K562 (cell line): ENCODE measurements at regions not wholly inside any gene's neighbourhood (a gene's known extent, or its start where the extent isn't known, plus 50 kb on each side); places are given as distances from the start of the nearest gene placed in this dataset.

Experiments used
- ATAC-seq: fragments of 200-7000 bp; cut with Tn5 transposase; 3 replicates; pipeline ENCODE4 v1.9.1; 2020; ENCODE audit warnings: moderate library complexity
- BruUV-seq: library from RNA; stranded (reverse); fragments of 400-500 nt; replicated peaks from 2 replicates; lab custom pipeline; 2021; lab: Mats Ljungman, UMichigan
- CTCF ChIA-PET: fragments of 300-600 bp; formaldehyde crosslinking; extraction: SDS; loops from one replicate; lab custom pipeline; 2021; ENCODE audit warnings: low intra/inter-chr PET ratio; lab: Yijun Ruan, JAX
- POLR2A ChIA-PET: fragments of 300-600, 350-650 bp; sonication (Branson Sonifier 250); formaldehyde crosslinking; extraction: SDS; loops from one replicate; lab custom pipeline; 2021; ENCODE audit warnings: antibody characterized with exemption, inconsistent platforms; lab: Yijun Ruan, JAX
- DNase-seq, 4 experiments: peaks; one replicate each; pipeline versions ENCODE4 v3.0.0 to v3.0.0-alpha.2; 2011 to 2018; ENCODE audit warnings: low spot score in 3 of 4, mixed read lengths in 3 of 4; ENCODE audit errors: extremely low read depth in 1 of 4
- FAIRE-seq: peaks from 2 replicates; lab custom pipeline; 2011; peaks lifted over from hg19 to GRCh38; lab: Jason Lieb, UNC
- H2AFZ ChIP-seq: 2 replicates; pipeline ENCODE4 v1.6.0; 2011; ENCODE audit warnings: low read depth, low read length, control low read depth, inconsistent platforms
- H3K27ac ChIP-seq: fragments of 200-600 bp; 3 replicates; pipeline ENCODE4 v1.8.0; 2011; ENCODE audit warnings: low read depth, mild to moderate bottlenecking, control low read depth, inconsistent platforms, low read length, moderate library complexity, mixed read lengths; ENCODE audit errors: extremely low read depth
- H3K27me3 ChIP-seq, 2 experiments: fragments of 300-600 bp in 1 of 2; 2 replicates in 1 of 2; 3 replicates in 1 of 2; pipeline versions ENCODE4 v1.6.0 to v1.8.0; 2011; ENCODE audit warnings: inconsistent platforms in 2 of 2, low read length in 2 of 2, mild to moderate bottlenecking in 1 of 2, mixed read lengths in 1 of 2, moderate library complexity in 1 of 2; ENCODE audit not compliant: control insufficient read depth in 2 of 2, insufficient read depth in 2 of 2
- H3K36me3 ChIP-seq: fragments of 300-600 bp; 3 replicates; pipeline ENCODE4 v1.8.0; 2011; ENCODE audit warnings: mild to moderate bottlenecking, low read length, inconsistent platforms; ENCODE audit not compliant: control insufficient read depth, insufficient read depth
- H3K4me1 ChIP-seq, 2 experiments: fragments of 200-600 bp in 1 of 2; replicated peaks in 1 of 2; 2 replicates in 1 of 2; 3 replicates in 1 of 2; pipeline versions ENCODE4 v1.5.1 to v1.8.0; 2011; ENCODE audit warnings: inconsistent platforms in 2 of 2, low read length in 2 of 2, mild to moderate bottlenecking in 1 of 2, mixed read lengths in 1 of 2, moderate library complexity in 1 of 2; ENCODE audit not compliant: control insufficient read depth in 2 of 2, insufficient read depth in 2 of 2
- H3K4me2 ChIP-seq: 2 replicates; pipeline ENCODE4 v1.6.1; 2011; ENCODE audit warnings: low read length, control low read depth, inconsistent platforms, mixed read lengths; ENCODE audit not compliant: insufficient read depth
- H3K4me3 ChIP-seq: fragments of 200-600 bp; sonication (generic), shearing (Covaris generic); 2 replicates; pipeline ENCODE4 v1.5.1; 2016; ENCODE audit warnings: control low read depth, inconsistent platforms
- H3K79me2 ChIP-seq: fragments of 200-600 bp; 3 replicates; pipeline ENCODE4 v1.8.0; 2011; ENCODE audit warnings: low read length, inconsistent platforms; ENCODE audit not compliant: control insufficient read depth, insufficient read depth
- H3K9ac ChIP-seq, 2 experiments: 2 replicates each; pipeline versions ENCODE4 v1.6.0 to v1.6.1; 2011; ENCODE audit warnings: low read depth in 2 of 2, low read length in 2 of 2, control low read depth in 1 of 2, inconsistent platforms in 1 of 2, mild to moderate bottlenecking in 1 of 2, mixed read lengths in 1 of 2; ENCODE audit not compliant: insufficient read depth in 1 of 2
- H3K9me1 ChIP-seq: one replicate; pipeline ENCODE4 v1.6.0; 2011; ENCODE audit warnings: inconsistent platforms, mild to moderate bottlenecking, low read length, moderate library complexity; ENCODE audit not compliant: control insufficient read depth, insufficient read depth
- H3K9me3 ChIP-seq: replicated peaks from 2 replicates; pipeline ENCODE4 v1.5.1; 2011; ENCODE audit warnings: low read depth, low read length, inconsistent platforms; ENCODE audit not compliant: control insufficient read depth, insufficient read depth
- H4K20me1 ChIP-seq: replicated peaks from 2 replicates; pipeline ENCODE4 v1.6.1; 2011; ENCODE audit warnings: low read length, inconsistent platforms, mixed read lengths; ENCODE audit not compliant: control insufficient read depth, insufficient read depth
- HNRNPH1 ChIP-seq: fragments of 200-400 bp; formaldehyde crosslinking; optimal IDR thresholded peaks from 2 replicates; pipeline ENCODE3; 2017; ENCODE audit warnings: low read depth, mild to moderate bottlenecking, low read length, moderate library complexity
- WGBS: fragments of 100-300 bp; shearing (Covaris generic); methylation state at CpG from one replicate; pipeline ENCODE4 v1.1.6; 2016; ENCODE audit warnings: low coverage, mixed read lengths; ENCODE audit not compliant: insufficient coverage; ENCODE audit errors: missing lambda C conversion rate; 5-methylcytosine and 5-hydroxymethylcytosine counted together
- in situ Hi-C: fragments of 300-500 bp; cut with MboI; formaldehyde crosslinking; loops from 4 replicates; pipeline ENCODE4 v1.15.0; 2018; ENCODE audit warnings: inconsistent platforms, mixed read lengths
- intact Hi-C: fragments of 100-400 bp; cut with micrococcal nuclease; formaldehyde crosslinking; loops from 2 replicates; pipeline ENCODE4 v1.14.2; 2022
- TF ChIP-seq, protein P1 (sequence below), 3 experiments: fragments of 200-800 bp in 1 of 3; sonication (Bioruptor generic) in 1 of 3; sonication (generic) in 1 of 3; formaldehyde crosslinking in 1 of 3; IDR thresholded peaks; 2 replicates each; pipeline versions ENCODE4 v1.6.1 to v1.8.0; 2016 to 2022; ENCODE audit warnings: mild to moderate bottlenecking in 2 of 3, missing compliant biosample characterization in 2 of 3, missing genetic modification characterization in 2 of 3, missing genetic modification reagents in 1 of 3

- ChIA-PET CTCF (no interaction called here), POLR2A (interaction anchor here (0.7 kb wide), 1 partner anchor 158 kb away, joined by 3 read pairs; no protein-coding TSS in a partner anchor)
- DNase-seq (no peak), ATAC-seq (no peak), FAIRE-seq (no peak)
- intact Hi-C loops (no loop called here), in situ Hi-C loops (no loop called here)
- H3K36me3 ChIP-seq: no peaks in the 10 kb centered on the region
- H3K27ac ChIP-seq: no peak overlapping the region
- no peak for TF ChIP-seq HNRNPH1
- TF ChIP-seq, protein P1, sequence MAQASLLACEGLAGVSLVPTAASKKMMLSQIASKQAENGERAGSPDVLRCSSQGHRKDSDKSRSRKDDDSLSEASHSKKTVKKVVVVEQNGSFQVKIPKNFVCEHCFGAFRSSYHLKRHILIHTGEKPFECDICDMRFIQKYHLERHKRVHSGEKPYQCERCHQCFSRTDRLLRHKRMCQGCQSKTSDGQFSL (CRISPR knock-in tag; IDR thresholded peaks at IDR 0.05): no peak
- TF ChIP-seq, protein P1 (tag; IDR thresholded peaks at IDR 0.05): 0 out of 4 replicates have a peak, but pooled peaks of 1 of the 2 experiments have one; percentile 7
- peak overlapping the region in 1 of 2 experiments; percentile 52; a peak in 1 of 4 replicates for H3K9ac ChIP-seq
- no peak overlapping the region for H3K4me3 ChIP-seq
- WGBS: 30% methylated on average over 10 of the region's 13 CpGs
- no peak overlapping the region for H2AFZ ChIP-seq
- no peak overlapping the region for H3K4me2 ChIP-seq
- peaks cover 3% of the 10 kb centered on the region for H3K9me1 ChIP-seq
- no peaks in the 10 kb centered on the region for H3K79me2 ChIP-seq
- peaks cover 24 to 75% of the 10 kb centered on the region in 2 experiments; a peak in 4 of 5 replicates for H3K27me3 ChIP-seq
- no TSS peak for BruUV-seq
- peaks cover 0 to 21% of the 10 kb centered on the region in 2 experiments; a peak in 2 of 5 replicates for H3K4me1 ChIP-seq
- no peaks in the 10 kb centered on the region for H3K9me3 ChIP-seq
- 0 out of 2 replicates have a peak, but pooled peaks cover 3% of the 10 kb centered on the region for H4K20me1 ChIP-seq
These were observed 102.7 kb downstream of the METRNL start for GRCh38 chr17:83181991-83182619.
